ENCODE measurements at regions not wholly inside any gene's neighbourhood (a gene's known extent, or its start where the extent isn't known, plus 50 kb on each side); places are given as distances from the start of the nearest gene placed in this dataset.

DNA sequence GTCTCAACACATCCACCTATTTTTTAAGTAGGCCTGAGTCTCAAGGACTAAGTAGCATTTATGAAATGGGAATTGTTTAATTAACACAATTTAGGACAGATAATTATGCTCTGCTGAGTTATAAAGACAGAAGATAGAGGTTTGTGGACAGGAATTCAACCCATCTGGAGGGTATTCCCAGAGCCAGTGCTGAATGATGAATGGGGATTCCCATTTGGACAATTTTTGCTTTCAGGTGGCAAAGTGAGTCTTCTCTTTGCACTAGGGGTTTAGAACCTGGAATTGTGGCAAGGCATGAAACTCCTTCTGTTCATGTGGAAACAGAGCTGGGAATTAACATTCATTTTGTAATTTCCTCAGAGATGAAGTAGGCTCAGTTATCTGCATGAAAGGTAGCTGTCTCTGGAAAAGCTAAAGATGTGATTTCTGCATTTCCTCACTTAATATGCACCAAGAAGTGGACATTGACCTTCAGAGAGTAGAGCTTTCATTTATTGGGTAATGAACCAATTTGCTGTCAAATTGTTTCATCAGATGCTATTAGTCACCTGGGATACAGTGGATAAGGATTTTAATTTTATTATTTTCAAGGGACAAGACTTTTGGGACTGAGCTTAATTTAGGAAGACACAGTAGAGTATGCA lies 212.1 kb upstream of the NRXN1 start:
- DNase-seq (ENCODE audit: low read depth in 4 of 4, low spot score in 3 of 4) = no peak

DNA sequence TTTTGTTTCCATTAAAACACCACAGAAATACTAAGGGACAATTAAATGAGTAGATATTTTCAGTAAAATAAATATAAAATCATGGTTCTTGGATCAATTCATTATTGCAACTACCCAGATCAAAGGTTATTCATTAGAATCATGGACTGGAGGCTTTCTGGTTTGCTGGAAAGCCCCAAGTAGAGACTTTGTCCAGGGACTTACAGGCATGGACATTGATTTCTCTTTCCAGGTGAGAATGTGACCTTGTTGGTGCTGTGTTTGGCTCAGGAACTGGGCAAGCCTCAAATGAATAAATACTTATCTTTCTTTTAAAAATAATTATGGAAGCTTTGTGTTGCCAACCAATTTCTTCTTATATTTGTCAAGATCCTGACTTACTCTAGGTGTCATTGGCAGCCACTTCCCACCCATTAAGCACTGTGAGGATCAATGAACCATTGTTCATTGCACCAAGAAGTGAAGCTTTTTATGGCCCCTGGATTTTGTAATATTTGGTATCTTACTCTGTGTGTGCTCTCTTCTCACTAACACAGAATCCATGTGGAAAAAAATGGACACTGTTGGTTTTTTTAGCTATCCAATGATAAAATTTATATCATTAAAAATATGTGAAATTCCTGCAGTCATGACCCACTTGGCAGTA lies 205.8 kb upstream of the NRXN1 start:
- DNase-seq (ENCODE audit: low read depth in 4 of 4, low spot score in 3 of 4) = no peak

DNA sequence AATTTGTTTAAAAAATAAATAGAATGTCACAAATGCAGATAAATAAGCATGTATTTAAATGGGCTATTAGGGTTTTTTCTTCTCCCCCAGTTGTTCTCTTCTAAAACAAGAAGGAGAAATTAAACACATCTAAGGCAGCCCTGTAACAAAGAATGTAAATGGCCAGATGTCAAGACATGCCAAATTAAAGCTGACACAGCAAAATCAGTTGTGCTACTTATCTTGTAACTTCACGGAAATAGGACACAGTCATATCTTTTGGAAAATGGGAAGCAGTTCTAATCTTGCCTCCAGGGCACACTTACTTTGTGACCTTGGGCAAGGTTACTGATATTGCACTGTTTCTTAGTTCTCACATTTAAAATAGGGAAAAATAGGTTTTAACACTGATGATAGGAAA lies 200.1 kb upstream of the NRXN1 start:
- no peak for DNase-seq (ENCODE audit: low read depth in 4 of 4, low spot score in 3 of 4)

DNA sequence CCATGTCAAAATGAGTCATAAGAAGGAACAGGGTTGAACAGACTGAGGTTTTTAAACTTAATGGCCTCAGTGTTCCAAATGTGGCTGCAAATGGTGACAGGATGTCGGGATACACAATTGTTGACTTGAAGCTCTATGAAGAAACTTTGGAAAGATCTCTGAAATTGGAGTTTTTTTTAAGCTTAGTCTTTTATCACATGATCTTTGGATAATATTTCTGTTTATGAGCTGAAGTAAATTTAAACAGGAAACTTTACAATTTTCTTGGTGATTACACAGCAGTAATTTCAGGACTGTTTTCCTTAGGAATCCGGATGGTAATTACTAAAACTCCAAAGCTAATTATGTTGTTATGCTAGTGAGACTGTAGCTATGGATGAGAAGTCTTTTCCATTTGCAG lies 199.1 kb upstream of the NRXN1 start:
- DNase-seq (ENCODE audit: low read depth in 4 of 4, low spot score in 3 of 4) = no peak

DNA sequence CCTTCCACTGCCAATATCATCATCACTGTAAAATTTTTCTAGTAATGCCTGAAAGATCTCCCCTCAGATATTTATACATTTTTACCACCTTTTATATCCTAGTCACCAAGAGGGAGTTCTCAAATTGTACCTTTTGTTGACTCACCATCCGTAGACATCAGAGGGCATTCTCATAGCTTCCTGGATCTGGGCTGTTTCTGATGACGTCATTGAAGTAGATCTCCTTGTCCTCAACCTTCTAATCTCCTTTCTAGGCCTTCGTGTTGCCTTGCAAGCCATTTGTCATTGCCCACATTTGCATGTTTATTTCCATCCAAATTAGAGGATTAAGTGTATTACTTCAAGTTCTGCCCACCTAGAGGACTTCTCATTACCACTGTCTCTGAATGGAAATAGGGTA lies 193.4 kb upstream of the NRXN1 start:
- no peak for DNase-seq (ENCODE audit: low read depth in 4 of 4, low spot score in 3 of 4)

DNA sequence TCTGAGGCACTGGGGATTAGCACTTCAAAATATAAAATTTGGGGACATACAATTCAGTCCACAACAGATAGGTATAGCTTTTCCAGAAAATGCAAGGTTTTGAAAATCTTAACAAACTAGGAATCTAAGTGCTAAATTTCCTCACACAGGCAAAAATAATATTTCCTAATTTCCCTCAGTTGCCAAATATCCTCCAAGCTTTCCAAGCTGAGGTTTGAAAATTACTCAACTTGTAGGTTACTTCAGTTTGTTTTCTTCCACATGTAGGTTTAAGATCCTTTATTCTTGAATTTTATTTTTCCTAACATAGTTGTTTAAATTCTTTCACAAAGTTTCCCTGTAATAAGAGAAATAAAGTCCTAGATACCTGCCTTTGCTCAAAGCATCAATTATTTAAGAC lies 192.9 kb upstream of the NRXN1 start:
- DNase-seq (ENCODE audit: low read depth in 4 of 4, low spot score in 3 of 4) = no peak

DNA sequence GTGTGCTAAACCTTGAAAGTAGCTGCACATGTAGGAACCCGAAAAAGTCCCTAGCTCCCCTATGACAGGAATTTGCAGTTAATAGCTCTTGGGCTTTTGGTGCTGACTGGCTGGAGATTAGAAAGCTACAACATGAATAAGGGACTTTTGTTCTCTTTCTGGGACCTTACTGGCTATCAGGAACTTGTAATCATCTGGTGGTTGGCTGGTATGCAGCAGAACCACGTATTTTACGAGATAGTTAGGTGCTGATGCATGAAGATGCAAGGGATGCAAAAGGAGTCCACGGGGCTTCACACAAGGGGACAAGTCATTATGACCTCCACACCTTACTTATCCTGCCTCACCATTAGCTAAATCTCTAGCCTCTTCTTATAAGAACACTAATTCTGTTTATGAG lies 190.2 kb upstream of the NRXN1 start:
- no peak for DNase-seq (ENCODE audit: low read depth in 4 of 4, low spot score in 3 of 4)

DNA sequence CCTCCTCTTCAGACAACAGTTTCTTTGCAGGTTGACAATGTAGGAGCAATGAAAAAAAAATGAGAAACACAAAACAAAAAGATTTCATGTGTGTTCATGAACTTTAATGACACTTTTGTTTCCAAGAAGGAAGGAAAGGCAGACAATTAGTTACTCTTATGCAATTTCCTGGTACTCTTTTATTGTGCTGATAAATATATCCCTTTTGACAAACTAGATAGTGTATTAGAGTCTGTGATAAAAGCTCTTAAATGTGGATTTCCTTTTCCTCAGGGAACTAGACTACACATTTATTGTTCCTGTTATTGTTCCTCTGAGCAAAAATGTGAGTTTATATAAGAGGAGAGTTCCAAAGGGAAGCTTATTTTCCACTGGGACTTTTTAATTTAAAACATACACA lies 188.7 kb upstream of the NRXN1 start:
- no peak for DNase-seq (ENCODE audit: low read depth in 4 of 4, low spot score in 3 of 4)

DNA sequence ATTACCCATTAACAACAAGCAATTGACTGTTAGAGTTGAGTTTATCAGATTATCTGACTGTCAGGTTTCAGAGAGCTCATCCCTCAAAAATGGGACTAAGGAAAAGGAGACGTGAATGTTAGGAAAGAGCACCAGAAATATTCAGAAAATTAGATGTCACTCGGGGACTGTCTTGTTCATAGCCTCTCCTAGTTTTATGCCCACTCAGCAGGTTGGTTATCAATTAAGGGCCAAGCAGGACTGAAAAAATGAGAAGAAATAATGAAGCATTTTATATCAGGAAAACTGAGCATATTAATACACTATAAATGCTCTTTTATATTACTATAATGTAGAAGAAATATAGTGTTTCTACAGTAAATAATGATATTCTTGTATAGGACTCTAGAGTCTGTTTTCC lies 188.1 kb upstream of the NRXN1 start:
- DNase-seq (ENCODE audit: low read depth in 4 of 4, low spot score in 3 of 4) = no peak

DNA sequence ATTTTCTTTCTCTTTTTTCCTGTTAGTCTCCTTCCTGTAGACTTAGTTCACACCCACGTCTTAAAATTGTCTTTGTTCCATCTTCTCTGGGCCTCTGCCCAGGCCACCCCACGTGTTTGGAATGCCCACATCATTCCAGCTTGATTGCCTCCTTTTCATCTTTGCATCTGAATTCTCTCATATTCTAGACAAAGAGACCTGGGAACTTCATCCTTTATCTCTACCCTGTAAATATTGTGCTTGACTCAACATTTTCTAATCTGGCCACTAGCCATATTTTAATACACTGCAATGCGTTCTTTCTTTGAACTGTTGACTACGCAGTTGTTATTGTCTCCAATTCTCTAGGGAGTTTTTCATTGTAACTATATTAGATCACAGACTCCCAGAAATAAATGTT lies 187.5 kb upstream of the NRXN1 start:
- DNase-seq (ENCODE audit: low read depth in 4 of 4, low spot score in 3 of 4) = no peak

DNA sequence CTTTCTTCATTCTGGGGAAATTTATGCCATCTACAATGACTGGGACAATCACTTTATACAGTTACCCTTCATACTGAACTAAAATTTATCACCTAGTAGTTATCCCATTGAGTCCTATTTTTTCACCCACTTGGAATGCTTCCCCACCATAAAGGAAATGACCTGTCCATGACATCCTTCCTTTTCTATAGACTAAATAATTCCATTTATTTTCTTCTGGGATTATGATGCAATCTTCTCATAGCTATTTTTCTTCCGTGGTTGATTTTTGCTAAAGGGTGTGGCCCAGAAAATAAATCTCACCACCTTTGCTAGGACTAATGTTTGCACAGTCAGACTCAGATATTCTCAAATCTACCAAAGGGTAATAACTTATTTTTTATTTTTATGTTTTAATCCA lies 186.1 kb upstream of the NRXN1 start:
- no peak for DNase-seq (ENCODE audit: low read depth in 4 of 4, low spot score in 3 of 4)

DNA sequence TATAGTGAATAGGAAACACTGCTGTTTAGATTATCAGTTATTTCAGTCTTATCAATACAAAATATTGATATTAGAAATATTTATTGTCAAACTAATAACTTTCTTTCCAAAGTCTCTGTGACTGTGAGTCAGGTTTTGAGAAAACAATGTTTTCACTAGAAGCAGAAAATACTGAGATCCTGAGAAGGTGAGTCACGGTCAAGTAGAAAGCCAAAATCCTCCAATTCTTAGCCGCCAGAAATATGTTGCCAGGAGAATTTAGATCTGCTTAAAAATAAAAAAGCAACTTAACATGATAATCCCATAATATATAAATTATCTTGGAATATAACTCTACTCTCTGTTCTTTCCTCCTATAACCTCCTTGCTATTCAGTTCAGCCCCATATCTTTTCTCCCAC lies 181.9 kb upstream of the NRXN1 start:
- DNase-seq (ENCODE audit: low read depth in 4 of 4, low spot score in 3 of 4) = no peak

DNA sequence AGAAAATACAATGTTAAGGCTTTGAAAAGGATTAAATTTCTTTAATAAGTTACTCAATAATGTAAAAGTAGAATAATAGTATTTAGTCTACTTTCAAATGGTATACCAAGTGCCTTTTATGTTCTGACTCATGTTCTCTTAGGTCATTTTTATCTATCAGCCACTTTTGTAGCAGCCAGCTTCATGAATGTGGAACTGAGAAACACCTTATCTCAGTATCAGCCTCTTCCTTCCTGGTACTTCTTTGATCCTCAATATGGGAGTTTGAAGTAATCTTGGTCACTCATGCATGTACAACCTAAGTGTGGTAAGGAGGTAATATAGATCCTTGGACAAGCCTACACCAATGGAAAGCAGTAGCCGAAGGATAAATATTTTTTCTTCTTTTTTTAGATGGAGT lies 180.4 kb upstream of the NRXN1 start:
- DNase-seq (ENCODE audit: low read depth in 4 of 4, low spot score in 3 of 4) = no peak

DNA sequence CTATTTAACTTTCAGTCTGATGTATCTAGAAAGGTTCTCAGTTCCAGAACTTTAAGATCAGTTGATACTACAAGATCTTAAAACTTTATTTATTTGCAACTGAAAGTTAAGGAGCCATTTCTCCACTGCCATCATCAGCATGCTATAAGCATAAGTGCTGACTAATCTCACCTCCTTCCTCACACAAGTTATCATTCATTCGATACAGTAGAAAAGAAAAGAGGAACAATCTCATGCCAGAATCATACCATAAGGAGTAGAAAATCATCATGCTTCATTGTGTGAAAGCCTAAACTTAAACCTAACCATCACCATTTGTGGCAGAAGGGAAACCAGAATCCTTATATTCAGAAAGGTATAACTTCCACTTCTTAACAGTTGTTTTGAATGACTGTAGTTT lies 176.6 kb upstream of the NRXN1 start:
- no peak for DNase-seq (ENCODE audit: low read depth in 4 of 4, low spot score in 3 of 4)

DNA sequence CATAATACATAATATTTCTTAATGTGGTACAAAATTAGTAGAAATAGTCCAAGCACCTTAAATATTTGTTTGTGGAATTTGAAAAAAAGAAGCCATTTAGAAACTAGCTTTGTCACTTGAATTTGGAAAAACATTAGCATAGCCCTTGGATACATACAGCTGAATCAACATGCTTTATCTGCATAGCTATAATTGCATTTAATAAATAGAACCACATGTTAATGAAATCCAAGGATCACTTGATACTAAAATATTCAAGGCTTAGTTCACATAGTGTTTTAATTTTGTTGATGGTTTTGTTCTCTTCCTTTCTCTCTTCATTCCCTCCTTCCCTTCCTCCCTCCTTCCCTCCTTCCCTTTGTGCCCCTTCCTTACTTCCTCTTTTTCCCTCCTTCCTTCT lies 169.4 kb upstream of the NRXN1 start:
- DNase-seq (ENCODE audit: low read depth in 4 of 4, low spot score in 3 of 4) = no peak

DNA sequence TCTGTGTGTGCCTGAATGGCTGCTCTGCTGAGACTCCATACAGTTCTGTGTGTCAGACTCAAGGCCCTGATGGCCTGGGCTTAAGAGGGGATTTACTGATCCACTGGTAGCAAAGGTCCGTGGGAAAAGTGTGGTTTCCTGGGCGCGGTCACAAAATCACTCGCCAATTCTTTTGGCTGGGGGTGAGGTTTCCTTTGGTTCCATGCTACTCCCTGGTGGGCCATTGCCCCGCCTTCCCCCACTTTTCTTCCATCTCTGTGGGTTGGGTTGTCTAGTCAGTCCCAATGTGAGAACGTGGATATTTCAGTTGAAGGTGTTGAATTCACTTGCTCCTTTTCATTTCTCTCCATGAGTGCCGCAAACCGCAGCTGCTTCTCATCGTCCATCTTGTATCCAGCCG lies 162.7 kb upstream of the NRXN1 start:
- no peak for DNase-seq (ENCODE audit: low read depth in 4 of 4, low spot score in 3 of 4)

DNA sequence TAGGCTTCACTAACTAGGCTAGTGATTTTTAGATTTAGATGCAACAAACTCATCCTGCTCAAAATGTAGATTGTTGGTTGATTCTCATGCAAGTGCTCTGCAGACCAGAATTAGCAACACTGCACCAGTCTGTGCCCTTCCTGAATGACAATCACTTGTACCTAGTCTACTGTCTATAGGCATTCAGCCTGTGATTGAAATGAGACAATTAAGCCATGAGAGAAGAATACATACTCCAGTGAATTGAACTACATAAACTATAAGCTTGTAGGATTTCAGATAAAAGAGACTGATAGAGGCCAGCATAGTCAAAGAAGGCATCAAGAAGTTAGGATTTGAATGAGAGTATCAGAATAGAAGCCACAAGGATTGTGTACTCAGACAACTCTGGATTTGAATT lies 138.3 kb upstream of the NRXN1 start:
- DNase-seq (ENCODE audit: low read depth in 4 of 4, low spot score in 3 of 4) = no peak

DNA sequence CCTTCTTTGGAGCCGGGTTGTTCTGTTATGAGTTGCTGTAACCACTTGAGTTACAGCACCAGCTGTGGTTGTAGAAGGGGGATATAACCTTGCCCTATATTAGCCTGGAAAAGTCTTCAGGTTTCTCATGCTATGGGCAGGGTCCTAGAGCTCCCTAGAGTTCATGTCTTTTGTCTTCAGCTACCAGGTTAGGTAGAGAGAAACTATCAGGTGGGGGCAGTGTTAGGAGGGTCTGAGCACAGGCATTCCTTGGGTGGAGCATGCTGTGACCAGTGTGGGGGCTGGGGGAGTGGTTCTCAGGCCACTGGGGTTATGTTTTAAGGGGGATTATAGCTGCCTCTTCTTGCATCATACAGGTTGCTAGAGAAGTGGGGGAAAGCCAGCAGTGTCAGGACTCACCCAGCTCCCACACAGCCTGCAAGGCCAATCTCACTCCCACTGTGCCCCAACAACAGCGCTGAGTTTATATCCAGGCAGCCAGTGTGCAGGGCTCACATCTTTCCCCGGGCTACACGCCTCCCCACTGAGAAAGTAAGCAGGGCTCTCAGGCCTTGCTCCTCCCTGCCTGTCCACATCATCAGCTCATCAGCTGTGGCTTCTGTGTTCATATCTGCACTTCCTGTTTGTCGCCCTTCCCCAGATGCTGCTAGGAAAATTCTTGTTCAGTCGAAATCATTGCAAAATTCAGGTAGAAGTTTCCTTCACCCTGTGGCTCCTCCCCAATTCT lies 133.8 kb upstream of the NRXN1 start:
- no peak for DNase-seq (ENCODE audit: low read depth in 4 of 4, low spot score in 3 of 4)

DNA sequence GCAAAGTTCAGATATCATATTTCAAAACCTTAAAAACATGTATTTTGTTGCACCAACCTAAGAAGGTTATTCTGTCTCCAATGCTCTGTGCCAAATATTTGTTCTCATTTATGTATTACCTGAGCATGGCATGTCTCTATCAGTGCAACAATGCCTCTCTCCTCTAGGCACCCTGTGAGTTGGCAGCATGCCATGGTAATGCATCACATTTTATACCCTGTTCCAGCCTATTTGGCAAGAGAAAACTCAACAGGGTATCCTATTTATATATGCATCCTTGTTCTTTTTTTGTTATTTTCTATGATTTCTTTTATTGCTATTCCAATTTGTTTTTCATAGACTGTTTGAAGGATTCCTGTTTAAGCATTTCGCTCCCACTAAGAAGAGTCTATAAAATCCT lies 126.3 kb upstream of the NRXN1 start:
- DNase-seq (ENCODE audit: low read depth in 4 of 4, low spot score in 3 of 4) = no peak

DNA sequence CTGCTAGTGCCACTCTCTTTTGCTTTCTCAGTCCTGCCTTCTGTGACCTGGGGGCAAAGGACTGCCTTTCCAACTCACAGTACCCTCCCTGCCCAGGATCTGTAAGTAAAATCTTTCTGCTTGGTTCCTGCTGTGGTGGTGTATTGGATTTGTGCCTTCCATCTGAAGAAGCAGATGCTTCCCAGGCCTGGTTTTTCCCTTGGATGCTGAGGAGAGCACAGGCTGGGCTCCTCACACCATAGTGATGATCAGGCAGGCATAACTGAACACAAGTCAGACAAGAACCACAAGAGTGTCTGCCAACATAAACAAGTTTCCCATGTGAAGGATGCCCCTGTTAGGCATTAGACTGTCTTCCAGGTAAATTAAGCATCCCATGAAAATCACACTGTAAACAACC lies 121.3 kb upstream of the NRXN1 start:
- DNase-seq (ENCODE audit: low read depth in 4 of 4, low spot score in 3 of 4) = no peak

DNA sequence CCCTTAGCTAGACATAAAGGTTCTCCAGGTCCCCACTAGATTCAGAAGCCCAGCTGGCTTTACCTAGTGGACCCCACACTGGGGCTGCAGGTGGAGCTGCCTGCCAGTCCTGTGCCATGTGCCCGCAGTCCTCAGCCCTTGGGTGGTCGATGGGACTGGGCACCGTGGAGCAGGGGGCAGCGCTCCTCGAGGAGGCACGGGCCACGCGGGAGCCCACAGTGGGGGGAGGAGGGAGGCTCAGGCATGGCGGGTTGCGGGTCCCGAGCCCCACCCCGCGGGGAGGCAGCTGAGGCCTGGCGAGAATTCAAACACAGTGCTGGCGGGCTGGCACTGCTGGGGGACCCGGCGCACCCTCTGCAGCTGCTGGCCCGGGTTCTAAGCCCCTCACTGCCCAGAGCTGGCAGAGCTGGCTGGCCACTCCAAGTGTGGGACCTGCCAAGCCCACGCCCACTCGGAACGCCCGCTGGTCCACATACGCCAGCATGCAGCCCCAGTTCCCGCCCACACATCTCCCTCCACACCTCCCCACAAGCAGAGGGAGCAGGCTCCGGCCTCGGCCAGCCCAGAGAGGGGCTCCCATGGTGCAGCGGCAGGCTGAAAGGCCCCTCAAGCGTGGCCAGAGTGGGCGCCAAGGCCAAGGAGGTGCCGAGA lies 119.7 kb upstream of the NRXN1 start:
- no peak for DNase-seq (ENCODE audit: low read depth in 4 of 4, low spot score in 3 of 4)

DNA sequence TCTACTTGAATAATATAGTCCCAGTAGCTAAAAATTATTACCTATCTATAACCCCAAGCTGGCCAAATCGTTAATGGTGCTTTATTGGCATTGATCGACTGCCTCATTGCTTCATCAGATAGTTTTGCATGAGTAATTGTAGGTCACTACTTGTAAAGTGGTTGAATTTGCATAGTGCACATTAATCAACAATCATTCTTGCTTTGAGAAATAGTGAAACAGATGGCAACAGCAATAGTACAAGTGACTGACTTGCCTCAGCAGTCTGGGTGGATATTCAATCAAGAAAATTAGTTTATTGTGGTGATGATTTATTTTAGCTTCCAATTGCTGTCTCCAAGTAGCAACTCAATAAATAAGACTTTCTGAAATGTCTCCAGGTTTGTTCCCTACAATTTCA lies 117.8 kb upstream of the NRXN1 start:
- no peak for DNase-seq (ENCODE audit: low read depth in 4 of 4, low spot score in 3 of 4)
